Gastrocnemius medialis (tissue), 4 donors: ENCODE measurements at regions not wholly inside any gene's neighbourhood (a gene's known extent, or its start where the extent isn't known, plus 50 kb on each side); places are given as distances from the start of the nearest gene placed in this dataset.

Experiments
- ATAC-seq, 2 donors: fragments of 150-250 bp; one replicate each; pipeline ENCODE4 v1.9.1; 2016
- DNase-seq, 2 donors: peaks; one replicate each; pipeline ENCODE4 v3.0.0-alpha.2; 2019
- H3K27ac ChIP-seq, 4 donors: fragments of 200-600 bp; sonication (generic); 1 replicate in 1 of 4; 2 replicates in 3 of 4; pipeline ENCODE4 v1.5.1; 2016 to 2018; ENCODE audit warnings: mild to moderate bottlenecking in 2 of 4, moderate library complexity in 1 of 4
- H3K27me3 ChIP-seq, 3 donors: fragments of 200-600 bp; sonication (generic) in 2 of 3; 1 replicate in 1 of 3; 2 replicates in 2 of 3; pipeline versions ENCODE4 v1.5.1 to v1.6.0; 2016 to 2019; ENCODE audit warnings: mild to moderate bottlenecking in 1 of 3, moderate library complexity in 1 of 3
- H3K36me3 ChIP-seq, 2 donors: fragments of 200-600 bp; sonication (generic) in 1 of 2; one replicate each; pipeline ENCODE4 v1.5.1; 2017 to 2018
- H3K4me1 ChIP-seq, 2 donors: fragments of 200-600 bp; sonication (generic) in 1 of 2; one replicate each; pipeline ENCODE4 v1.5.1; 2016 to 2017; ENCODE audit warnings: mild to moderate bottlenecking in 2 of 2
- H3K4me3 ChIP-seq, 4 donors: fragments of 200-600 bp; sonication (generic) in 3 of 4; 1 replicate in 1 of 4; 2 replicates in 3 of 4; pipeline ENCODE4 v1.5.1; 2016 to 2019; ENCODE audit warnings: mild to moderate bottlenecking in 2 of 4
- H3K9me3 ChIP-seq, 3 donors: fragments of 200-600 bp; sonication (generic) in 2 of 3; 1 replicate in 1 of 3; 2 replicates in 2 of 3; pipeline ENCODE4 v1.5.1; 2016 to 2019
- CTCF ChIP-seq, 5 experiments: fragments of 450-650 bp in 3 of 5; fragments of 200-600 bp in 2 of 5; sonication (generic) in 2 of 5; IDR thresholded peaks in 4 of 5; conservative IDR thresholded peaks in 1 of 5; 1 replicate in 4 of 5; 2 replicates in 1 of 5; pipeline ENCODE4 v1.5.1; 2016 to 2019; ENCODE audit warnings: antibody characterized with exemption in 5 of 5, mild to moderate bottlenecking in 3 of 5, moderate library complexity in 3 of 5
- POLR2A ChIP-seq, 2 donors: fragments of 450-650 bp; IDR thresholded peaks; one replicate each; pipeline ENCODE4 v1.6.1; 2017; ENCODE audit warnings: antibody characterized with exemption in 2 of 2, mild to moderate bottlenecking in 2 of 2, moderate library complexity in 2 of 2
- in situ Hi-C, 4 donors: fragments of 200-750 bp; cut with MboI; loops; one replicate each; pipeline versions ENCODE4 v1.15.0 to v1.8.0; 2017; ENCODE audit warnings: low sequenced_read_pairs in 4 of 4
- intact Hi-C: fragments of 100-400 bp; cut with DNase I; formaldehyde crosslinking; loops from one replicate; pipeline ENCODE4 v1.15.1; 2023; ENCODE audit warnings: low total_unique reads

- Histone ChIP-seq H3K27ac (no peak overlapping the region), H3K4me3 (no peak overlapping the region), H3K9me3 (no peaks in the 10 kb centered on the region), H3K36me3 (no peaks in the 10 kb centered on the region), H3K27me3 (peaks cover 12 to 16% (median 12%) of the 10 kb centered on the region in 3 donors), H3K4me1 (peaks cover 0 to 5% of the 10 kb centered on the region in 2 donors)
- DNase-seq: no peak
- intact Hi-C loops (loop anchor here (5.0 kb wide), 1 partner anchor 544 kb away; no protein-coding TSS in a partner anchor), in situ Hi-C loops (loop anchor here in 1 of 4 donors (10.0 kb wide), 1 partner anchor 547 kb away; no protein-coding TSS in a partner anchor)
- peak in 1 of 2 donors; percentile 12 for ATAC-seq
- peak in 2 of 5 experiments; percentile 21 for TF ChIP-seq CTCF (IDR thresholded peaks at IDR 0.05 in 4 of 5, conservative IDR thresholded peaks at IDR 0.05 in 1 of 5)
- TF ChIP-seq POLR2A (IDR thresholded peaks at IDR 0.05): no peak
Observed at GRCh38 chr10:77711683-77712049, 74.1 kb upstream of the KCNMA1 start.

- no peak for TF ChIP-seq POLR2A (IDR thresholded peaks at IDR 0.05)
- TF ChIP-seq CTCF (IDR thresholded peaks at IDR 0.05 in 4 of 5, conservative IDR thresholded peaks at IDR 0.05 in 1 of 5): peak; percentile 78 to 99 (median 92)
- peak; percentile 78 to 92 for ATAC-seq
- Histone ChIP-seq H3K4me1 (peaks cover 0 to 5% of the 10 kb centered on the region in 2 donors), H3K9me3 (no peaks in the 10 kb centered on the region), H3K36me3 (no peaks in the 10 kb centered on the region), H3K27me3 (peaks cover 12 to 16% (median 12%) of the 10 kb centered on the region in 3 donors), H3K27ac (no peak overlapping the region), H3K4me3 (peak overlapping the region; percentile 48 to 61 (median 51))
- in situ Hi-C loops: loop anchor here in 1 of 4 donors (10.0 kb wide), 1 partner anchor 546 kb away; no protein-coding TSS in a partner anchor
- peak; percentile 28 to 50 for DNase-seq
- intact Hi-C loops: loop anchor here (5.0 kb wide), 1 partner anchor 544 kb away; no protein-coding TSS in a partner anchor
Observed at GRCh38 chr10:77710759-77711682, 73.4 kb upstream of the KCNMA1 start.

GRCh38 chr10:77710081-77710551 is 72.5 kb upstream of the KCNMA1 start:
- TF ChIP-seq CTCF (IDR thresholded peaks at IDR 0.05 in 4 of 5, conservative IDR thresholded peaks at IDR 0.05 in 1 of 5): no peak
- no peak for TF ChIP-seq POLR2A (IDR thresholded peaks at IDR 0.05)
- Histone ChIP-seq H3K9me3 (no peaks in the 10 kb centered on the region), H3K36me3 (no peaks in the 10 kb centered on the region), H3K4me1 (peaks cover 0 to 5% of the 10 kb centered on the region in 2 donors), H3K4me3 (no peak overlapping the region), H3K27me3 (peaks cover 12 to 16% (median 12%) of the 10 kb centered on the region in 3 donors), H3K27ac (no peak overlapping the region)
- in situ Hi-C loops: loop anchor here in 1 of 4 donors (10.0 kb wide), 1 partner anchor 545 kb away; no protein-coding TSS in a partner anchor
- ATAC-seq: no peak
- DNase-seq: no peak
- intact Hi-C loops: loop anchor here (5.0 kb wide), 1 partner anchor 543 kb away; no protein-coding TSS in a partner anchor

- H3K36me3 ChIP-seq: no peaks in the 10 kb centered on the region
- no peak for DNase-seq
- in situ Hi-C loops (no loop called here), intact Hi-C loops (no loop called here)
- H3K4me3 ChIP-seq: no peak overlapping the region
- ATAC-seq: no peak
- H3K4me1 ChIP-seq: peaks cover 0 to 5% of the 10 kb centered on the region in 2 donors
- peaks cover 6 to 14% (median 7%) of the 10 kb centered on the region in 3 donors for H3K27me3 ChIP-seq
- H3K27ac ChIP-seq: no peak overlapping the region
- H3K9me3 ChIP-seq: no peaks in the 10 kb centered on the region
- TF ChIP-seq CTCF (IDR thresholded peaks at IDR 0.05 in 4 of 5, conservative IDR thresholded peaks at IDR 0.05 in 1 of 5): no peak
- TF ChIP-seq POLR2A (IDR thresholded peaks at IDR 0.05): no peak
Observed at GRCh38 chr10:77707570-77707969, 70.0 kb upstream of the KCNMA1 start.
